Fibroblast of the aortic adventitia (primary cell): ENCODE measurements at regions not wholly inside any gene's neighbourhood (a gene's known extent, or its start where the extent isn't known, plus 50 kb on each side); places are given as distances from the start of the nearest gene placed in this dataset.

Experiments used
- DNase-seq: peaks from one replicate; pipeline ENCODE4 v3.0.0-alpha.2; 2010; ENCODE audit warnings: low read depth
- H3K4me3 ChIP-seq: 2 replicates; pipeline ENCODE4 v1.5.1; 2011; ENCODE audit warnings: low read depth, mild to moderate bottlenecking, control low read depth, low read length, moderate library complexity
- TF ChIP-seq, protein P1 (sequence below): IDR thresholded peaks from 2 replicates; pipeline ENCODE4 v1.5.1; 2011; ENCODE audit warnings: mild to moderate bottlenecking, low read length, control low read depth, inconsistent platforms; ENCODE audit not compliant: insufficient read depth

DNA sequence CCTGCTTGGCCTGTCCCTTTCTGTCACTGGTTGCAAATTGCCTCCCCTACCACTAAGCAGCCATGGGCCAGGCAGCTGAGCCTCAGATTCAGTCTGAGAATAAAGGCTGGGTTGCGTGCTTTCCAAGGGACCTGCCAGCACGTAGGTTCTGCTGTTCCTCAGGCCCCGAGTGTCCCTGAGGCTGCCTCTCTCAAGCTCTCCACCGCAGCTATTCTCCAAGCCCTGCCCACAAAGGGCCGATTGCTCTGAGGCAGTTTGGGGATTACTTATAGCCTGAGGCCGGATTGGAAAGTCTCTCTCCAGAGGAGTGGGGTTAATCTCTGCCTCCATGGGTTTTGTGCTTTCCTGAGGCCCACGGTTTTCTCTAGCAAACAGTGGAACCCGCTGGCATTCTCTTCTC lies 590.7 kb downstream of the BCOR start:
- TF ChIP-seq, protein P1, sequence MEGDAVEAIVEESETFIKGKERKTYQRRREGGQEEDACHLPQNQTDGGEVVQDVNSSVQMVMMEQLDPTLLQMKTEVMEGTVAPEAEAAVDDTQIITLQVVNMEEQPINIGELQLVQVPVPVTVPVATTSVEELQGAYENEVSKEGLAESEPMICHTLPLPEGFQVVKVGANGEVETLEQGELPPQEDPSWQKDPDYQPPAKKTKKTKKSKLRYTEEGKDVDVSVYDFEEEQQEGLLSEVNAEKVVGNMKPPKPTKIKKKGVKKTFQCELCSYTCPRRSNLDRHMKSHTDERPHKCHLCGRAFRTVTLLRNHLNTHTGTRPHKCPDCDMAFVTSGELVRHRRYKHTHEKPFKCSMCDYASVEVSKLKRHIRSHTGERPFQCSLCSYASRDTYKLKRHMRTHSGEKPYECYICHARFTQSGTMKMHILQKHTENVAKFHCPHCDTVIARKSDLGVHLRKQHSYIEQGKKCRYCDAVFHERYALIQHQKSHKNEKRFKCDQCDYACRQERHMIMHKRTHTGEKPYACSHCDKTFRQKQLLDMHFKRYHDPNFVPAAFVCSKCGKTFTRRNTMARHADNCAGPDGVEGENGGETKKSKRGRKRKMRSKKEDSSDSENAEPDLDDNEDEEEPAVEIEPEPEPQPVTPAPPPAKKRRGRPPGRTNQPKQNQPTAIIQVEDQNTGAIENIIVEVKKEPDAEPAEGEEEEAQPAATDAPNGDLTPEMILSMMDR: no peak
- DNase-seq: no peak
- H3K4me3 ChIP-seq: no peak overlapping the region

DNA sequence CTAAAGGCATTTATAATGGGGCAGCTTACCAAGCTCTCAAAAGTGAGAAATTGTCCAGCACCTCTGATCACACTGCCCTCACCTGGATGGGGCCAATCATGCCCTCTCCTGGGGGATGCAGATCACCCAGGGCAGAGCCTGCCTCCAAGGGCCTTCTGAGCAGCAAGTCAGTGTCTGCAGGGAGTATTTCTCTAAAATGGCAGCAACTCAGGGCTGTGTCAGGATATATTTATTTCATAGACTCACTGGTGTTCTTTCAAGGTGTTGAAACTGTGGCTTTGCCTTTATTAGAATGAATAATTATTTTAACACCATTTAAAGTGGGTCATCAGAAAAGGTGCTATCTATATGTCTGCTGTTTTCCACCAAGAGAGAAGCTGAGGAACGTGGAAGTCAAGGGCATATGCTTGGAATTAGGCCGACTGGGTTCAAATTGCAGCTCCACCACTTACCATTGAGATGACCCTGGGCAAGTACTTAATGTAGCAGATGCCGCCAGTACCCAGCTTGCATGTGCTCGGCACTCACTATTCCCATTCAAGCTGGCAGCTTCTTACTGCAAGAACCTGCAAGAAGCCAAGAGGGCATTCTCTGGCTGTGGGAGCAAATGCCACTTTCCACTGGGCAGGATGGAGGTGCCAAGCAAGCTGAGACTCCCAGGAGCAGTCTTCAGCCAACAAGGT lies 590.0 kb downstream of the BCOR start:
- no peak overlapping the region for H3K4me3 ChIP-seq
- TF ChIP-seq, protein P1: no peak
- DNase-seq: no peak

GRCh38 chrX:39508300-39508692 lies 589.5 kb downstream of the BCOR start:
- no peak overlapping the region for H3K4me3 ChIP-seq
- no peak for DNase-seq
- TF ChIP-seq, protein P1: no peak

- TF ChIP-seq, protein P1: no peak
- DNase-seq: no peak
- H3K4me3 ChIP-seq: no peak overlapping the region
Observed at GRCh38 chrX:39509157-39509556, 588.6 kb downstream of the BCOR start.

DNA sequence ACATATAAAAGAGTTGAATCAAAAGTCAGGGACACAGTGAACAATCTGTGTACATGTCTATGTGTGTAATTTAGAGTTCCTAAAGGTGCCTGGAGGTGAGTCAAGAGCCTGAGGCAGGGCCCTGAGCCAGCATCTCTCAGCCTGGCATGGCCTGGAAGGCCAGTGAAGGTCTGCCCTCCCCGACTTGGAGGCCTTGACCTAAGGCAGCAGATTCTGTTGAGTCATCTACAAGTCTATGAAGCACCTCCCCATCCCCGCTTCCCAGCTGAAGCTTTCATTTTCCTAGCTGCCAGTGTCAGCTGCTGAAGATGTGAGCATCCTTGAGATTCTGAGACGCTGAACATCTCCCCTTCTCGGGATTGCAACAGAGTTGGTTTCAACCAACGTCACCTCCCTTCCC lies 583.9 kb downstream of the BCOR start:
- TF ChIP-seq, protein P1: no peak
- no peak for DNase-seq
- H3K4me3 ChIP-seq: no peak overlapping the region

DNA sequence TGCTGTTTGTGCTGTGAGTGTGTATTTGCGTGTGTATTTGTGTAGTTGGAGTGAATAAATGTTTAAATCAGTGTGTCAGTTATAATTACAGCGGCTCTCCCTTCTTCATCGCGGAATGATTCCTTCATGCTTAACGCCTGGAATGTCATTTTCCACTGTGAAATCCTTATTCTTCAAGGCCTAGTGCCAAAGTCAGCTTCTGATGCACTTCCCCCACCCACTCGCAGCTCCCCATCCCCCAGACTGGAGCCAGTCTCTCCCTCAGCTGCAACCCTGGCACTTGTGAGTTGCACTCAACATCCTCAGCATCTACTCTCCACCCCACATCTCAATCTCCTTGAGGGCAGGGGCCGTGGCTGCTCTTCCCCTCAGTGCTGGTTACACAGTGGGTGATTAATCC lies 583.0 kb downstream of the BCOR start:
- H3K4me3 ChIP-seq: no peak overlapping the region
- no peak for DNase-seq

More for the DNA sequence above, 583.0 kb downstream of the BCOR start:
- TF ChIP-seq, protein P1: no peak
